IMR-90 (cell line): ENCODE measurements at regions not wholly inside any gene's neighbourhood (a gene's known extent, or its start where the extent isn't known, plus 50 kb on each side); places are given as distances from the start of the nearest gene placed in this dataset.

Source experiments
- ATAC-seq: fragments of 200-7000 bp; cut with Tn5 transposase; 2 replicates; pipeline ENCODE4 v1.9.1; 2020; ENCODE audit warnings: low read depth, mild to moderate bottlenecking, moderate library complexity
- BruUV-seq: library from RNA; stranded (reverse); fragments of 400-500 nt; replicated peaks from 2 replicates; lab custom pipeline; 2021; lab: Mats Ljungman, UMichigan
- CTCF ChIA-PET: fragments of 300-600 bp; formaldehyde crosslinking; extraction: SDS; loops from one replicate; lab custom pipeline; 2021; ENCODE audit warnings: antibody characterized with exemption; lab: Yijun Ruan, JAX
- POLR2A ChIA-PET: fragments of 300-600 bp; sonication (Branson Sonifier 250); formaldehyde crosslinking; loops from one replicate; lab custom pipeline; 2022; ENCODE audit warnings: antibody characterized with exemption; ENCODE audit not compliant: unreplicated experiment; lab: Charles Lee
- DNase-seq: peaks from one replicate; pipeline ENCODE4 v3.0.0; 2013
- H2AFZ ChIP-seq: replicated peaks from 2 replicates; pipeline ENCODE3; 2013; ENCODE audit warnings: low read length, mild to moderate bottlenecking; ENCODE audit not compliant: poor library complexity
- H2AK5ac ChIP-seq: 2 replicates; pipeline ENCODE4 v1.6.1; 2013; ENCODE audit warnings: low read depth, low read length, inconsistent platforms
- H2AK9ac ChIP-seq: replicated peaks from 2 replicates; pipeline ENCODE3; 2013; ENCODE audit warnings: mild to moderate bottlenecking, low read depth, low read length, moderate library complexity; ENCODE audit not compliant: poor library complexity
- H2BK120ac ChIP-seq: 2 replicates; pipeline ENCODE4 v1.6.1; 2013; ENCODE audit warnings: low read depth, low read length, inconsistent platforms
- H2BK15ac ChIP-seq: 3 replicates; pipeline ENCODE4 v1.6.1; 2013; ENCODE audit warnings: low read depth, low read length, inconsistent platforms
- H2BK20ac ChIP-seq: 2 replicates; pipeline ENCODE4 v1.6.1; 2013; ENCODE audit warnings: low read depth, mild to moderate bottlenecking, inconsistent platforms, low read length, moderate library complexity
- H2BK5ac ChIP-seq: 2 replicates; pipeline ENCODE4 v1.6.1; 2013; ENCODE audit warnings: mild to moderate bottlenecking, low read depth, low read length, inconsistent platforms; ENCODE audit not compliant: poor library complexity, severe bottlenecking
- H3K14ac ChIP-seq: replicated peaks from 2 replicates; pipeline ENCODE4 v1.6.1; 2013; ENCODE audit warnings: low read depth, low read length, inconsistent platforms
- H3K18ac ChIP-seq: 2 replicates; pipeline ENCODE4 v1.6.1; 2013; ENCODE audit warnings: low read depth, low read length, control low read depth
- H3K23ac ChIP-seq: 2 replicates; pipeline ENCODE4 v1.6.1; 2013; ENCODE audit warnings: low read depth, low read length, inconsistent platforms
- H3K27ac ChIP-seq: 2 replicates; pipeline ENCODE4 v1.5.1; 2013; ENCODE audit warnings: mild to moderate bottlenecking, control low read depth, low read length; ENCODE audit not compliant: insufficient read depth
- H3K27me3 ChIP-seq: 2 replicates; pipeline ENCODE4 v1.6.1; 2013; ENCODE audit warnings: low read length; ENCODE audit not compliant: control insufficient read depth, insufficient read depth
- H3K36me3 ChIP-seq: 2 replicates; pipeline ENCODE4 v1.6.1; 2013; ENCODE audit warnings: low read length, mixed read lengths; ENCODE audit not compliant: control insufficient read depth, insufficient read depth
- H3K4ac ChIP-seq: 2 replicates; pipeline ENCODE4 v1.6.1; 2013; ENCODE audit warnings: low read depth, low read length, inconsistent platforms
- H3K4me1 ChIP-seq: 2 replicates; pipeline ENCODE4 v1.6.1; 2013; ENCODE audit warnings: low read length, mixed read lengths; ENCODE audit not compliant: control insufficient read depth, insufficient read depth
- H3K4me2 ChIP-seq: 2 replicates; pipeline ENCODE4 v1.6.1; 2013; ENCODE audit warnings: low read depth, mild to moderate bottlenecking, control low read depth, low read length, moderate library complexity
- H3K4me3 ChIP-seq: 2 replicates; pipeline ENCODE4 v1.5.1; 2013; ENCODE audit warnings: low read depth, mild to moderate bottlenecking, control low read depth, low read length, moderate library complexity; ENCODE audit not compliant: insufficient read depth
- H3K56ac ChIP-seq: 2 replicates; pipeline ENCODE4 v1.6.1; 2013; ENCODE audit warnings: low read length, inconsistent platforms; ENCODE audit not compliant: insufficient read depth; ENCODE audit errors: extremely low read depth
- H3K79me1 ChIP-seq, 2 experiments: 2 replicates each; pipeline ENCODE4 v1.6.1; 2013; ENCODE audit warnings: low read length in 2 of 2, inconsistent platforms in 1 of 2, low read depth in 1 of 2
- H3K9ac ChIP-seq: 2 replicates; pipeline ENCODE4 v1.6.1; 2013; ENCODE audit warnings: low read depth, low read length, control low read depth
- H3K9me1 ChIP-seq: 2 replicates; pipeline ENCODE4 v1.6.1; 2013; ENCODE audit warnings: low read length, inconsistent platforms; ENCODE audit not compliant: insufficient read depth
- H3K9me3 ChIP-seq: 2 replicates; pipeline ENCODE4 v1.6.1; 2013; ENCODE audit warnings: low read length; ENCODE audit not compliant: control insufficient read depth, insufficient read depth
- H4K20me1 ChIP-seq: 2 replicates; pipeline ENCODE4 v1.6.1; 2013; ENCODE audit warnings: low read length, inconsistent platforms; ENCODE audit not compliant: insufficient read depth
- H4K5ac ChIP-seq: 2 replicates; pipeline ENCODE4 v1.6.1; 2013; ENCODE audit warnings: mild to moderate bottlenecking, low read depth, low read length, control low read depth
- H4K8ac ChIP-seq, 2 experiments: 2 replicates each; pipeline ENCODE4 v1.6.1; 2013; ENCODE audit warnings: low read depth in 2 of 2, low read length in 2 of 2, control low read depth in 1 of 2, inconsistent platforms in 1 of 2
- H4K91ac ChIP-seq: 2 replicates; pipeline ENCODE4 v1.6.1; 2013; ENCODE audit warnings: low read depth, low read length, inconsistent platforms; ENCODE audit not compliant: insufficient read depth
- BHLHE40 ChIP-seq: fragments of 150-350 bp; IDR thresholded peaks from 2 replicates; pipeline ENCODE4 v1.6.1; 2016; ENCODE audit warnings: mild to moderate bottlenecking, low read depth, low read length
- CHD1 ChIP-seq: IDR thresholded peaks from 2 replicates; pipeline ENCODE4 v1.6.1; 2012; ENCODE audit warnings: low read depth, low read length, improper control_type of control experiment
- CTCF ChIP-seq: conservative IDR thresholded peaks from 2 replicates; pipeline ENCODE4 v1.5.1; 2012; ENCODE audit warnings: mild to moderate bottlenecking, low read depth, low read length, improper control_type of control experiment
- ELK1 ChIP-seq: fragments of 150-350 bp; IDR thresholded peaks from 2 replicates; pipeline ENCODE4 v1.6.1; 2016; ENCODE audit warnings: low read depth, mild to moderate bottlenecking, low read length, moderate library complexity, borderline replicate concordance
- FOS ChIP-seq: fragments of 150-350 bp; IDR thresholded peaks from 2 replicates; pipeline ENCODE4 v1.6.1; 2016; ENCODE audit warnings: low read depth, low read length
- MAFK ChIP-seq: IDR thresholded peaks from 2 replicates; pipeline ENCODE4 v1.6.1; 2012; ENCODE audit warnings: low read depth, low read length, improper control_type of control experiment
- MAZ ChIP-seq: IDR thresholded peaks from 2 replicates; pipeline ENCODE4 v1.6.1; 2012; ENCODE audit warnings: low read depth, mild to moderate bottlenecking, low read length, improper control_type of control experiment, moderate library complexity, borderline replicate concordance
- MXI1 ChIP-seq: IDR thresholded peaks from 2 replicates; pipeline ENCODE4 v1.6.1; 2012; ENCODE audit warnings: low read depth, mild to moderate bottlenecking, low read length, moderate library complexity, borderline replicate concordance
- NFE2L2 ChIP-seq: fragments of 150-350 bp; IDR thresholded peaks from 2 replicates; pipeline ENCODE4 v1.6.1; 2016; ENCODE audit warnings: low read depth, mild to moderate bottlenecking, low read length
- POLR2A ChIP-seq: IDR thresholded peaks from 2 replicates; pipeline ENCODE4 v1.6.1; 2012; ENCODE audit warnings: mild to moderate bottlenecking, low read depth, low read length
- RCOR1 ChIP-seq: IDR thresholded peaks from 2 replicates; pipeline ENCODE4 v1.6.1; 2012; ENCODE audit warnings: mild to moderate bottlenecking, low read length, improper control_type of control experiment; ENCODE audit not compliant: insufficient replicate concordance
- SMC3 ChIP-seq: fragments of 150-350 bp; IDR thresholded peaks from 2 replicates; pipeline ENCODE4 v1.6.1; 2016; ENCODE audit warnings: low read depth, mild to moderate bottlenecking, antibody characterized with exemption, low read length, moderate library complexity
- WGBS, 2 experiments: methylation state at CpG; one replicate each; pipeline versions ENCODE4 v1.1.5 to v1.1.7; 2013; ENCODE audit warnings: missing lambda C conversion rate in 2 of 2; ENCODE audit not compliant: insufficient read length in 1 of 2; ENCODE audit errors: extremely low coverage in 2 of 2; 5-methylcytosine and 5-hydroxymethylcytosine counted together
- dilution Hi-C: fragments of 300-500 bp; cut with HindIII; formaldehyde crosslinking; loops from one replicate; pipeline ENCODE4 v1.14.3; 2018; ENCODE audit warnings: low sequenced_read_pairs; ENCODE audit not compliant: unreplicated experiment
- in situ Hi-C: fragments of 300-500 bp; cut with MboI; formaldehyde crosslinking; loops from 3 replicates; pipeline ENCODE4 v1.14.3; 2019; ENCODE audit warnings: low sequenced_read_pairs, inconsistent platforms, mixed read lengths
- intact Hi-C: fragments of 100-400 bp; cut with micrococcal nuclease; formaldehyde crosslinking; loops from 2 replicates; pipeline ENCODE4 v1.10.0; 2022

GRCh38 chr10:123275136-123275564 lies 120.9 kb downstream of the BUB3 start:
- Histone ChIP-seq H2BK5ac (no peak overlapping the region), H3K79me1 (no peaks in the 10 kb centered on the region), H2AK9ac (no peak overlapping the region), H3K56ac (no peak overlapping the region), H3K14ac (no peak overlapping the region), H2BK15ac (no peak overlapping the region), H2BK120ac (no peak overlapping the region), H3K23ac (no peak overlapping the region), H4K5ac (no peak overlapping the region), H3K27me3 (no peaks in the 10 kb centered on the region; the same call in 1 of the 2 replicates), H3K9ac (no peak overlapping the region), H4K91ac (no peak overlapping the region), H3K4me3 (no peak overlapping the region), H4K20me1 (no peaks in the 10 kb centered on the region), H2BK20ac (no peak overlapping the region), H3K9me3 (peaks cover 15% of the 10 kb centered on the region), H3K27ac (no peak overlapping the region), H4K8ac (no peak overlapping the region), H3K4me2 (no peak overlapping the region), H3K9me1 (no peaks in the 10 kb centered on the region), H3K36me3 (no peaks in the 10 kb centered on the region), H2AK5ac (no peak overlapping the region), H3K4me1 (no peaks in the 10 kb centered on the region), H3K4ac (no peak overlapping the region), H3K18ac (no peak overlapping the region), H2AFZ (no peak overlapping the region)
- ChIA-PET POLR2A (no interaction called here), CTCF (no interaction called here)
- BruUV-seq, result no TSS peak
- ATAC-seq (no peak), DNase-seq (no peak)
- dilution Hi-C loops, result no loop called here
- no CpG with 5 or more reads among the region's 14 CpGs for WGBS, 2 experiments
- no peak for TF ChIP-seq BHLHE40
- no peak for TF ChIP-seq RCOR1
- no peak for TF ChIP-seq MAZ
- TF ChIP-seq ELK1, result no peak
- TF ChIP-seq CHD1, result no peak
- no peak for TF ChIP-seq CTCF
- no peak for TF ChIP-seq MXI1
- no peak for TF ChIP-seq SMC3
- TF ChIP-seq FOS, result no peak
- TF ChIP-seq NFE2L2, result no peak
- TF ChIP-seq POLR2A, result no peak
- no peak for TF ChIP-seq MAFK
- intact Hi-C loops, result no loop called here
- in situ Hi-C loops, result no loop called here
